GM21529 (cell line): ENCODE measurements at regions not wholly inside any gene's neighbourhood (a gene's known extent, or its start where the extent isn't known, plus 50 kb on each side); places are given as distances from the start of the nearest gene placed in this dataset.

ENCODE experiments used
- ATAC-seq: cut with Tn5 transposase; IDR thresholded peaks from one replicate; pipeline ENCODE4 v1.9.1; 2021; ENCODE audit not compliant: unreplicated experiment

GRCh38 chr7:47639495-47640110 is 57.7 kb upstream of the TNS3 start:
- no peak for ATAC-seq

GRCh38 chr7:47638679-47639315 is 56.9 kb upstream of the TNS3 start:
- ATAC-seq: no peak

- no peak for ATAC-seq
Observed at GRCh38 chr7:47636433-47637175, 54.7 kb upstream of the TNS3 start.

GRCh38 chr7:47636081-47636432 is 54.1 kb upstream of the TNS3 start:
- ATAC-seq: no peak

- ATAC-seq: no peak
Observed at GRCh38 chr7:47635091-47636080, 53.5 kb upstream of the TNS3 start.

GRCh38 chr7:47634273-47634672 is 52.4 kb upstream of the TNS3 start:
- no peak for ATAC-seq

- ATAC-seq: no peak
Observed at GRCh38 chr7:47633134-47633533, 51.2 kb upstream of the TNS3 start.
